GM21367 (cell line): ENCODE measurements at regions not wholly inside any gene's neighbourhood (a gene's known extent, or its start where the extent isn't known, plus 50 kb on each side); places are given as distances from the start of the nearest gene placed in this dataset.
A peak's percentile ranks its signal among the peaks of the same experiment; 100 is the strongest.

ENCODE experiments used
- ATAC-seq: cut with Tn5 transposase; IDR thresholded peaks from one replicate; pipeline ENCODE4 v1.9.1; 2021; ENCODE audit not compliant: unreplicated experiment

- no peak for ATAC-seq
Measured at GRCh38 chr2:11988691-11989353, 242.4 kb downstream of the LPIN1 start.

- ATAC-seq, result no peak
Measured at GRCh38 chr2:11989354-11989703, 242.9 kb downstream of the LPIN1 start.

GRCh38 chr2:11990576-11990975 lies 244.1 kb downstream of the LPIN1 start:
- ATAC-seq, result no peak

- no peak for ATAC-seq
Measured at GRCh38 chr2:11993749-11994148, 247.3 kb downstream of the LPIN1 start.

GRCh38 chr2:11995456-11995855 lies 249.0 kb downstream of the LPIN1 start:
- ATAC-seq, result no peak

GRCh38 chr2:11996618-11997017 lies 250.2 kb downstream of the LPIN1 start:
- ATAC-seq, result no peak

GRCh38 chr2:11997142-11997541 lies 250.7 kb downstream of the LPIN1 start:
- ATAC-seq, result no peak

GRCh38 chr2:11998218-11998617 lies 251.8 kb downstream of the LPIN1 start:
- no peak for ATAC-seq

GRCh38 chr2:11998626-11999378 lies 252.4 kb downstream of the LPIN1 start:
- ATAC-seq, result no peak

GRCh38 chr2:12001621-12002020 lies 255.2 kb downstream of the LPIN1 start:
- ATAC-seq, result no peak

- ATAC-seq, result no peak
Measured at GRCh38 chr2:12002215-12002614, 255.8 kb downstream of the LPIN1 start.

GRCh38 chr2:12004713-12005112 lies 258.3 kb downstream of the LPIN1 start:
- ATAC-seq, result no peak

GRCh38 chr2:12005886-12006681 lies 259.7 kb downstream of the LPIN1 start:
- ATAC-seq, result peak; percentile 75

- ATAC-seq, result no peak
Measured at GRCh38 chr2:12006850-12007249, 260.4 kb downstream of the LPIN1 start.

GRCh38 chr2:12007282-12007681 lies 260.9 kb downstream of the LPIN1 start:
- ATAC-seq, result no peak

GRCh38 chr2:12008425-12009061 lies 262.1 kb downstream of the LPIN1 start:
- ATAC-seq, result peak; percentile 77

- no peak for ATAC-seq
Measured at GRCh38 chr2:12009323-12009905, 263.0 kb downstream of the LPIN1 start.

- ATAC-seq, result no peak
Measured at GRCh38 chr2:12010059-12010458, 263.6 kb downstream of the LPIN1 start.

- ATAC-seq, result no peak
Measured at GRCh38 chr2:12010779-12011178, 264.3 kb downstream of the LPIN1 start.

GRCh38 chr2:12014088-12014960 lies 267.9 kb downstream of the LPIN1 start:
- ATAC-seq, result no peak
